HG03460 (cell line): ENCODE measurements at regions not wholly inside any gene's neighbourhood (a gene's known extent, or its start where the extent isn't known, plus 50 kb on each side); places are given as distances from the start of the nearest gene placed in this dataset.
"Not testable (repeated sequence)": the region's sequence is repeated elsewhere in the genome, so short reads cannot be mapped to it uniquely, and the experiment has no call there.

Experiments
- ATAC-seq: cut with Tn5 transposase; IDR thresholded peaks from one replicate; pipeline ENCODE4 v1.9.1; 2021; ENCODE audit not compliant: unreplicated experiment

- peak; percentile 73 for ATAC-seq
Measured at GRCh38 chr7:112982441-112983063, 104.1 kb downstream of the GPR85 start.

- peak; percentile 31 for ATAC-seq
Measured at GRCh38 chr7:112981966-112982365, 104.7 kb downstream of the GPR85 start.

- not testable (repeated sequence) for ATAC-seq
Measured at GRCh38 chr7:112979055-112979454, 107.6 kb downstream of the GPR85 start.

- not testable (repeated sequence) for ATAC-seq
Measured at GRCh38 chr7:112977244-112977955, 109.2 kb downstream of the GPR85 start.

- ATAC-seq = peak; percentile 62
Measured at GRCh38 chr7:112970771-112971170, 115.9 kb downstream of the GPR85 start.

GRCh38 chr7:112969946-112970345, 116.7 kb downstream of the GPR85 start:
- ATAC-seq = no peak

- ATAC-seq = no peak
Measured at GRCh38 chr7:112965506-112965905, 121.1 kb downstream of the GPR85 start.

- no peak for ATAC-seq
Measured at GRCh38 chr7:112963634-112964033, 123.0 kb downstream of the GPR85 start.

- no peak for ATAC-seq
Measured at GRCh38 chr7:112962815-112963214, 123.8 kb downstream of the GPR85 start.

GRCh38 chr7:112959276-112959675, 127.4 kb downstream of the GPR85 start:
- no peak for ATAC-seq

GRCh38 chr7:112958775-112959174, 127.9 kb downstream of the GPR85 start:
- no peak for ATAC-seq

- ATAC-seq = no peak
Measured at GRCh38 chr7:112957901-112958300, 128.7 kb downstream of the GPR85 start.

GRCh38 chr7:112953031-112953430, 133.6 kb downstream of the GPR85 start:
- ATAC-seq = not testable (repeated sequence)

- ATAC-seq = no peak
Measured at GRCh38 chr7:112951070-112951469, 135.6 kb downstream of the GPR85 start.

GRCh38 chr7:112949682-112950081, 136.9 kb downstream of the GPR85 start:
- not testable (repeated sequence) for ATAC-seq

- no peak for ATAC-seq
Measured at GRCh38 chr7:112946350-112946749, 140.3 kb downstream of the GPR85 start.

- no peak for ATAC-seq
Measured at GRCh38 chr7:112945046-112945445, 141.6 kb downstream of the GPR85 start.

- no peak for ATAC-seq
Measured at GRCh38 chr7:112942981-112943380, 143.6 kb downstream of the GPR85 start.

GRCh38 chr7:112942125-112942524, 144.5 kb downstream of the GPR85 start:
- ATAC-seq = not testable (repeated sequence)

GRCh38 chr7:112940314-112940732, 146.3 kb downstream of the GPR85 start:
- ATAC-seq = peak; percentile 39

GRCh38 chr7:112939574-112940313, 146.9 kb downstream of the GPR85 start:
- peak; percentile 98 for ATAC-seq
